Tibial artery (tissue), 4 donors: ENCODE measurements at regions not wholly inside any gene's neighbourhood (a gene's known extent, or its start where the extent isn't known, plus 50 kb on each side); places are given as distances from the start of the nearest gene placed in this dataset.

ENCODE experiments used
- DNase-seq, 2 donors: peaks; one replicate each; pipeline ENCODE4 v3.0.0-alpha.2; 2019
- H3K27ac ChIP-seq, 2 donors: fragments of 200-600 bp; sonication (generic) in 1 of 2; 1 replicate in 1 of 2; 2 replicates in 1 of 2; pipeline ENCODE4 v1.5.1; 2018 to 2019; ENCODE audit warnings: mild to moderate bottlenecking in 1 of 2
- H3K27me3 ChIP-seq, 2 donors: fragments of 200-600 bp; sonication (generic) in 1 of 2; one replicate each; pipeline versions ENCODE4 v1.5.1 to v1.6.0; 2016 to 2019
- H3K36me3 ChIP-seq, 3 donors: fragments of 200-600 bp; sonication (generic) in 2 of 3; one replicate each; pipeline ENCODE4 v1.5.1; 2016 to 2019; ENCODE audit warnings: mild to moderate bottlenecking in 2 of 3
- H3K4me1 ChIP-seq, 4 donors: fragments of 200-600 bp; sonication (generic) in 2 of 4; 1 replicate in 3 of 4; 2 replicates in 1 of 4; pipeline ENCODE4 v1.5.1; 2016 to 2019
- H3K4me3 ChIP-seq, 2 donors: fragments of 200-600 bp; sonication (generic) in 1 of 2; 1 replicate in 1 of 2; 2 replicates in 1 of 2; pipeline ENCODE4 v1.5.1; 2018 to 2019; ENCODE audit warnings: mild to moderate bottlenecking in 2 of 2
- H3K9me3 ChIP-seq, 3 donors: fragments of 200-600 bp; sonication (generic) in 1 of 3; one replicate each; pipeline ENCODE4 v1.5.1; 2016 to 2019
- CTCF ChIP-seq, 2 experiments: fragments of 200-600 bp in 1 of 2; fragments of 450-650 bp in 1 of 2; IDR thresholded peaks; one replicate each; pipeline ENCODE4 v1.5.1; 2017 to 2019; ENCODE audit warnings: antibody characterized with exemption in 2 of 2, mild to moderate bottlenecking in 1 of 2, moderate library complexity in 1 of 2
- intact Hi-C: fragments of 100-400 bp; cut with DNase I; formaldehyde crosslinking; loops from one replicate; pipeline ENCODE4 v1.15.0; 2023; ENCODE audit warnings: low total_unique reads

- intact Hi-C loops = no loop called here
- Histone ChIP-seq H3K4me3 (no peak overlapping the region), H3K4me1 (no peaks in the 10 kb centered on the region), H3K27me3 (peaks cover 0 to 35% of the 10 kb centered on the region in 2 donors), H3K9me3 (no peaks in the 10 kb centered on the region), H3K36me3 (no peaks in the 10 kb centered on the region), H3K27ac (no peak overlapping the region)
- no peak for DNase-seq
- TF ChIP-seq CTCF (IDR thresholded peaks at IDR 0.05) = no peak
Observed at GRCh38 chr1:37135032-37135431, 100.7 kb upstream of the GRIK3 start.

GRCh38 chr1:37137014-37137413 is 102.7 kb upstream of the GRIK3 start:
- H3K27ac ChIP-seq = no peak overlapping the region
- no peaks in the 10 kb centered on the region for H3K9me3 ChIP-seq
- peaks cover 0 to 34% of the 10 kb centered on the region in 2 donors for H3K27me3 ChIP-seq
- H3K36me3 ChIP-seq = no peaks in the 10 kb centered on the region
- H3K4me1 ChIP-seq = no peaks in the 10 kb centered on the region
- no peak for TF ChIP-seq CTCF (IDR thresholded peaks at IDR 0.05)
- intact Hi-C loops = no loop called here
- DNase-seq = no peak
- H3K4me3 ChIP-seq = no peak overlapping the region

GRCh38 chr1:37137601-37138000 is 103.3 kb upstream of the GRIK3 start:
- intact Hi-C loops = no loop called here
- DNase-seq = no peak
- H3K27me3 ChIP-seq = peaks cover 0 to 28% of the 10 kb centered on the region in 2 donors
- H3K4me3 ChIP-seq = no peak overlapping the region
- no peaks in the 10 kb centered on the region for H3K9me3 ChIP-seq
- no peak overlapping the region for H3K27ac ChIP-seq
- no peak for TF ChIP-seq CTCF (IDR thresholded peaks at IDR 0.05)
- no peaks in the 10 kb centered on the region for H3K4me1 ChIP-seq
- no peaks in the 10 kb centered on the region for H3K36me3 ChIP-seq

- intact Hi-C loops = no loop called here
- Histone ChIP-seq H3K27me3 (peaks cover 0 to 5% of the 10 kb centered on the region in 2 donors), H3K4me3 (no peak overlapping the region), H3K4me1 (no peaks in the 10 kb centered on the region), H3K36me3 (no peaks in the 10 kb centered on the region), H3K27ac (no peak overlapping the region), H3K9me3 (no peaks in the 10 kb centered on the region)
- no peak for DNase-seq
- TF ChIP-seq CTCF (IDR thresholded peaks at IDR 0.05) = no peak
Observed at GRCh38 chr1:37143800-37144199, 109.5 kb upstream of the GRIK3 start.

- H3K4me1 ChIP-seq = no peaks in the 10 kb centered on the region
- no peaks in the 10 kb centered on the region for H3K9me3 ChIP-seq
- intact Hi-C loops = loop anchor here (5.0 kb wide), 1 partner anchor 1051 kb away; no protein-coding TSS in a partner anchor
- no peak for TF ChIP-seq CTCF (IDR thresholded peaks at IDR 0.05)
- H3K4me3 ChIP-seq = no peak overlapping the region
- no peak for DNase-seq
- peaks cover 0 to 5% of the 10 kb centered on the region in 2 donors for H3K27me3 ChIP-seq
- no peaks in the 10 kb centered on the region for H3K36me3 ChIP-seq
- no peak overlapping the region for H3K27ac ChIP-seq
Observed at GRCh38 chr1:37146071-37146470, 111.8 kb upstream of the GRIK3 start.

- intact Hi-C loops = loop anchor here (5.0 kb wide), 1 partner anchor 1050 kb away; no protein-coding TSS in a partner anchor
- H3K27ac ChIP-seq = no peak overlapping the region
- peaks cover 0 to 5% of the 10 kb centered on the region in 2 donors for H3K27me3 ChIP-seq
- no peaks in the 10 kb centered on the region for H3K9me3 ChIP-seq
- no peak overlapping the region for H3K4me3 ChIP-seq
- TF ChIP-seq CTCF (IDR thresholded peaks at IDR 0.05) = no peak
- no peaks in the 10 kb centered on the region for H3K4me1 ChIP-seq
- H3K36me3 ChIP-seq = no peaks in the 10 kb centered on the region
- DNase-seq = no peak
Observed at GRCh38 chr1:37147392-37147831, 113.1 kb upstream of the GRIK3 start.
